ENCODE measurements at regions not wholly inside any gene's neighbourhood (a gene's known extent, or its start where the extent isn't known, plus 50 kb on each side); places are given as distances from the start of the nearest gene placed in this dataset.

- H3K4me3 Mint-ChIP-seq = no peak overlapping the region
- intact Hi-C loops (cut with micrococcal nuclease) = no loop called here
- H3K9me3 Mint-ChIP-seq = no peaks in the 10 kb centered on the region
- DNase-seq = no peak
- no peaks in the 10 kb centered on the region for H3K27me3 Mint-ChIP-seq (ENCODE audit: low read depth)
- CTCF ChIA-PET = no interaction called here
- no peaks in the 10 kb centered on the region for H3K36me3 Mint-ChIP-seq (ENCODE audit: low read depth)
- no peak overlapping the region for H3K27ac Mint-ChIP-seq
- H3K4me1 Mint-ChIP-seq (ENCODE audit: low read depth) = no peaks in the 10 kb centered on the region
Measured at GRCh38 chr4:136920092-136920881, 612.0 kb downstream of the PCDH18 start.

GRCh38 chr4:136918772-136919171 lies 613.5 kb downstream of the PCDH18 start:
- no peaks in the 10 kb centered on the region for H3K27me3 Mint-ChIP-seq (ENCODE audit: low read depth)
- H3K36me3 Mint-ChIP-seq (ENCODE audit: low read depth) = no peaks in the 10 kb centered on the region
- no peaks in the 10 kb centered on the region for H3K4me1 Mint-ChIP-seq (ENCODE audit: low read depth)
- intact Hi-C loops (cut with micrococcal nuclease) = no loop called here
- H3K9me3 Mint-ChIP-seq = no peaks in the 10 kb centered on the region
- H3K4me3 Mint-ChIP-seq = no peak overlapping the region
- DNase-seq = no peak
- CTCF ChIA-PET = no interaction called here
- H3K27ac Mint-ChIP-seq = no peak overlapping the region

- DNase-seq = no peak
- H3K36me3 Mint-ChIP-seq (ENCODE audit: low read depth) = no peaks in the 10 kb centered on the region
- no peaks in the 10 kb centered on the region for H3K9me3 Mint-ChIP-seq
- H3K4me3 Mint-ChIP-seq = no peak overlapping the region
- no peaks in the 10 kb centered on the region for H3K4me1 Mint-ChIP-seq (ENCODE audit: low read depth)
- no peaks in the 10 kb centered on the region for H3K27me3 Mint-ChIP-seq (ENCODE audit: low read depth)
- intact Hi-C loops (cut with micrococcal nuclease) = no loop called here
- H3K27ac Mint-ChIP-seq = no peak overlapping the region
- CTCF ChIA-PET = no interaction called here
Measured at GRCh38 chr4:136917312-136918110, 614.8 kb downstream of the PCDH18 start.

DNA sequence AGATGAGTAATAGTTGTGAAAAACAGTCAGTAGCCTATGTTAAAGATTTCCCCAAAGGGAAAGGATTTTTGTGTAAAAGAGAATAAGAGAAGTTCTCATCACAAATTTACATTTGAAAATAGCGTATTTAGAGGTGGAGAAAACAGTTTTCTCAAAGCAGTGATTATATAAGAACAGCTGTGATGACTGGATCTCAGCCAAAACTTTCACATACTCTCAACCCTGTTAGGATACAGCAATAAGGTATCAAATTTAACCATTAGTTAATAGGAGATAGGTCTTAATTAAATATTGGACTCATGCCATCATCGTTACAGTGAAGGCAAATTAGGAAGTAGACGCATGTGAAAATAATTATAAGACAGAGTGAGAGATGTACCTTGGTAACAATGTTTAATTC lies 622.7 kb downstream of the PCDH18 start:
- H3K4me3 Mint-ChIP-seq = no peak overlapping the region
- DNase-seq = no peak
- no peaks in the 10 kb centered on the region for H3K4me1 Mint-ChIP-seq (ENCODE audit: low read depth)
- CTCF ChIA-PET = no interaction called here
- intact Hi-C loops (cut with micrococcal nuclease) = no loop called here
- no peaks in the 10 kb centered on the region for H3K36me3 Mint-ChIP-seq (ENCODE audit: low read depth)
- no peaks in the 10 kb centered on the region for H3K9me3 Mint-ChIP-seq
- H3K27ac Mint-ChIP-seq = no peak overlapping the region
- H3K27me3 Mint-ChIP-seq (ENCODE audit: low read depth) = no peaks in the 10 kb centered on the region

- Mint-ChIP-seq H3K9me3 (no peaks in the 10 kb centered on the region), H3K36me3 (ENCODE audit: low read depth) (no peaks in the 10 kb centered on the region), H3K4me1 (ENCODE audit: low read depth) (no peaks in the 10 kb centered on the region), H3K27ac (no peak overlapping the region), H3K27me3 (ENCODE audit: low read depth) (no peaks in the 10 kb centered on the region), H3K4me3 (no peak overlapping the region)
- no peak for DNase-seq
- CTCF ChIA-PET = no interaction called here
- intact Hi-C loops (cut with micrococcal nuclease) = no loop called here
Measured at GRCh38 chr4:136908122-136908521, 624.2 kb downstream of the PCDH18 start.

GRCh38 chr4:136900696-136901095 lies 631.6 kb downstream of the PCDH18 start:
- no peaks in the 10 kb centered on the region for H3K27me3 Mint-ChIP-seq (ENCODE audit: low read depth)
- no peak for DNase-seq
- no peaks in the 10 kb centered on the region for H3K9me3 Mint-ChIP-seq
- H3K4me3 Mint-ChIP-seq = no peak overlapping the region
- no peaks in the 10 kb centered on the region for H3K36me3 Mint-ChIP-seq (ENCODE audit: low read depth)
- intact Hi-C loops (cut with micrococcal nuclease) = no loop called here
- H3K27ac Mint-ChIP-seq = no peak overlapping the region
- no peaks in the 10 kb centered on the region for H3K4me1 Mint-ChIP-seq (ENCODE audit: low read depth)
- CTCF ChIA-PET = no interaction called here

GRCh38 chr4:136898590-136899248 lies 633.6 kb downstream of the PCDH18 start:
- no peaks in the 10 kb centered on the region for H3K9me3 Mint-ChIP-seq

DNA sequence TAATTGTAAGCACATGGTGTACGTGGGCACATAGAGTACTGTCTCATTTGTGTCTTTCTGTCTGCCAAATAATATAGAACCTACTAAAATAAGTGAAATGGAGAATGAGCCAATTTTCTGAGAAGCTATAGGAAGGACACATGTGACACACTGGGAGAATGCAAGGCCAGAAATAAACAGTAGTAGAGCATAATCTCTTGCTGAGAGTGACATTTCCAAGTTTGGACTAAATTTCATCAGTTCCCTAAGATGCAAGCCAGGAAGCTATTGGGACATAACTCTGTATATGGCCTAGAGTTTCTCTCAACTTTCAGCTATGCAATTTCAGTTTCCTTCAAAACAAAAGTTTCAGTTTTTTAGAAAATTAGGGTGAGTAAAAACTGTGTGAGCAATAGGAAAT lies 638.7 kb downstream of the PCDH18 start:
- no peak overlapping the region for H3K27ac Mint-ChIP-seq
- intact Hi-C loops (cut with micrococcal nuclease) = no loop called here
- CTCF ChIA-PET = no interaction called here
- no peak overlapping the region for H3K4me3 Mint-ChIP-seq
- H3K27me3 Mint-ChIP-seq (ENCODE audit: low read depth) = no peaks in the 10 kb centered on the region
- H3K9me3 Mint-ChIP-seq = no peaks in the 10 kb centered on the region
- no peak for DNase-seq
- no peaks in the 10 kb centered on the region for H3K36me3 Mint-ChIP-seq (ENCODE audit: low read depth)
- no peaks in the 10 kb centered on the region for H3K4me1 Mint-ChIP-seq (ENCODE audit: low read depth)

More at GRCh38 chr4:136898590-136899248, 633.6 kb downstream of the PCDH18 start:
- H3K36me3 Mint-ChIP-seq (ENCODE audit: low read depth) = no peaks in the 10 kb centered on the region
- no peak overlapping the region for H3K4me3 Mint-ChIP-seq
- DNase-seq = no peak
- CTCF ChIA-PET = no interaction called here
- no peak overlapping the region for H3K27ac Mint-ChIP-seq
- H3K4me1 Mint-ChIP-seq (ENCODE audit: low read depth) = no peaks in the 10 kb centered on the region
- intact Hi-C loops (cut with micrococcal nuclease) = no loop called here
- no peaks in the 10 kb centered on the region for H3K27me3 Mint-ChIP-seq (ENCODE audit: low read depth)

- Mint-ChIP-seq H3K27ac (no peak overlapping the region), H3K4me1 (ENCODE audit: low read depth) (no peaks in the 10 kb centered on the region), H3K4me3 (no peak overlapping the region), H3K9me3 (no peaks in the 10 kb centered on the region), H3K27me3 (ENCODE audit: low read depth) (no peaks in the 10 kb centered on the region), H3K36me3 (ENCODE audit: low read depth) (no peaks in the 10 kb centered on the region)
- intact Hi-C loops (cut with micrococcal nuclease) = no loop called here
- DNase-seq = no peak
- CTCF ChIA-PET = no interaction called here
Measured at GRCh38 chr4:136881666-136882065, 650.6 kb downstream of the PCDH18 start.

DNA sequence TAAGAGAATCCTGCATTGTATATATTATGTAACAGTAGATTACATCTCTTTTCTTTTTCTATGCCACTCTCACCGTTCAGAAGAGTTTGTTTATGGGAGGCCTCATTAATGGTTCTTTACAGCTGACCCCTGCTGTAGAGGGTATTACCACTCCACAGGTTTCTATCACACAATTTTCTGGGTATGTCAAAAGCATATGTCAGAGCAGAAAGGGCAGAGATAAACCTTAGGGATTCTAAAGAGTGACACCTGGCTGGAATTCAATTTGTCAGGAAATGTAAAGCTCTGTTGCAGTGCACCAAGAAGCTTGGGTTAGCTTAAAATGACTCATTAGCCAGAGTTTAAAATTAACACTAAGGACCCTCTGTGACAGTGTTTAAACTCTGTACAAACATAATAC lies 658.7 kb downstream of the PCDH18 start:
- intact Hi-C loops (cut with micrococcal nuclease) = no loop called here
- H3K4me3 Mint-ChIP-seq = no peak overlapping the region
- H3K27ac Mint-ChIP-seq = no peak overlapping the region
- H3K9me3 Mint-ChIP-seq = no peaks in the 10 kb centered on the region
- H3K27me3 Mint-ChIP-seq (ENCODE audit: low read depth) = no peaks in the 10 kb centered on the region
- H3K36me3 Mint-ChIP-seq (ENCODE audit: low read depth) = no peaks in the 10 kb centered on the region
- DNase-seq = no peak
- CTCF ChIA-PET = interaction anchor here (0.6 to 1.3 kb wide), 2 partner anchors 9 to 609 kb away, joined by 4 to 6 read pairs; no protein-coding TSS in a partner anchor
- H3K4me1 Mint-ChIP-seq (ENCODE audit: low read depth) = no peaks in the 10 kb centered on the region

DNA sequence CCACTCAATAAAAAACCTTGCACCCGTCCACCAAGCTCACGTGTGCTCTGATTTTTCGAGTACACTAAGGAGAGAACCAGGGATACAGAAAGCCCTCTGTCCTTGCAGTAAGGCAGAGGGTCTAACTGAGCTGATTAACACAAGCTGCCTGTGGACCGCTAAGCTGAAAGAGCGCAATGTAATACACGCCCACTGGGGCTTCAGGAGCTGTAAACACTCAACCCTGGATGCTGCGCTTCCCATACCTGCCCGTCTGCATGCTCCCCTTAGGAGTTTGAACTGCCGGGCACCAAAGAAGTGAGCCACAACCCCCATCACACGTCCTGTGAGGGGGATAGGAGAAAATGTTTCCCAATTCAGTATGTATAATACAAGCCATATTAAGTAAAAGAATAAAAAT lies 664.8 kb downstream of the PCDH18 start:
- CTCF ChIA-PET = no interaction called here

GRCh38 chr4:136865526-136865925 lies 666.8 kb downstream of the PCDH18 start:
- Mint-ChIP-seq H3K4me3 (no peak overlapping the region), H3K9me3 (no peaks in the 10 kb centered on the region), H3K36me3 (ENCODE audit: low read depth) (no peaks in the 10 kb centered on the region), H3K4me1 (ENCODE audit: low read depth) (no peaks in the 10 kb centered on the region), H3K27me3 (ENCODE audit: low read depth) (no peaks in the 10 kb centered on the region), H3K27ac (no peak overlapping the region)
- CTCF ChIA-PET = interaction anchor here (1.4 kb wide), 1 partner anchor 8 kb away, joined by 4 read pairs; no protein-coding TSS in a partner anchor
- no peak for DNase-seq
- intact Hi-C loops (cut with micrococcal nuclease) = no loop called here

More for the DNA sequence above, 664.8 kb downstream of the PCDH18 start:
- Mint-ChIP-seq H3K4me1 (ENCODE audit: low read depth) (no peaks in the 10 kb centered on the region), H3K9me3 (no peaks in the 10 kb centered on the region), H3K36me3 (ENCODE audit: low read depth) (no peaks in the 10 kb centered on the region), H3K27me3 (ENCODE audit: low read depth) (no peaks in the 10 kb centered on the region), H3K27ac (no peak overlapping the region), H3K4me3 (no peak overlapping the region)
- intact Hi-C loops (cut with micrococcal nuclease) = no loop called here
- no peak for DNase-seq
